ENCODE measurements at regions not wholly inside any gene's neighbourhood (a gene's known extent, or its start where the extent isn't known, plus 50 kb on each side); places are given as distances from the start of the nearest gene placed in this dataset.

- H3K4me3 ChIP-seq (replicated peaks in 1 of 3) = no peak overlapping the region
- no peak for TF ChIP-seq CTCF (IDR thresholded peaks at IDR 0.05)
- TF ChIP-seq POLR2A (IDR thresholded peaks at IDR 0.05) = no peak
- no peaks in the 10 kb centered on the region for H3K27me3 ChIP-seq
- DNase-seq = no peak
- H3K27ac ChIP-seq = no peak overlapping the region
- H3K9me3 ChIP-seq = no peaks in the 10 kb centered on the region
- no peaks in the 10 kb centered on the region for H3K36me3 ChIP-seq
- H3K4me1 ChIP-seq = no peaks in the 10 kb centered on the region
- intact Hi-C loops (cut with DNase I) = no loop called here
Observed at GRCh38 chr13:75008926-75009325, 473.0 kb downstream of the TBC1D4 start.

GRCh38 chr13:74990992-74991391 lies 491.0 kb downstream of the TBC1D4 start:
- H3K27me3 ChIP-seq = no peaks in the 10 kb centered on the region
- no peak for DNase-seq
- no peaks in the 10 kb centered on the region for H3K4me1 ChIP-seq
- no peaks in the 10 kb centered on the region for H3K36me3 ChIP-seq
- 95% methylated on average over 2 of the region's 2 CpGs for WGBS, 2 donors
- TF ChIP-seq CTCF (IDR thresholded peaks at IDR 0.05) (no peak), POLR2A (IDR thresholded peaks at IDR 0.05) (no peak)
- intact Hi-C loops (cut with DNase I) = no loop called here
- H3K4me3 ChIP-seq (replicated peaks in 1 of 3) = no peak overlapping the region
- no peak overlapping the region for H3K27ac ChIP-seq
- H3K9me3 ChIP-seq = no peaks in the 10 kb centered on the region

GRCh38 chr13:74987124-74987690 lies 494.8 kb downstream of the TBC1D4 start:
- H3K27ac ChIP-seq = no peak overlapping the region
- H3K4me3 ChIP-seq (replicated peaks in 1 of 3) = no peak overlapping the region
- no peaks in the 10 kb centered on the region for H3K27me3 ChIP-seq
- no peak for DNase-seq
- H3K36me3 ChIP-seq = no peaks in the 10 kb centered on the region
- H3K9me3 ChIP-seq = no peaks in the 10 kb centered on the region
- no peaks in the 10 kb centered on the region for H3K4me1 ChIP-seq
- TF ChIP-seq POLR2A (IDR thresholded peaks at IDR 0.05) (no peak), CTCF (IDR thresholded peaks at IDR 0.05) (no peak)
- intact Hi-C loops (cut with DNase I) = no loop called here

- WGBS, 2 donors = 64 to 67% methylated on average over 2 of the region's 2 CpGs
- Histone ChIP-seq H3K36me3 (no peaks in the 10 kb centered on the region), H3K4me1 (no peaks in the 10 kb centered on the region), H3K27ac (no peak overlapping the region), H3K9me3 (no peaks in the 10 kb centered on the region), H3K4me3 (replicated peaks in 1 of 3) (no peak overlapping the region), H3K27me3 (no peaks in the 10 kb centered on the region)
- TF ChIP-seq POLR2A (IDR thresholded peaks at IDR 0.05) = no peak
- no peak for TF ChIP-seq CTCF (IDR thresholded peaks at IDR 0.05)
- no peak for DNase-seq
- intact Hi-C loops (cut with DNase I) = no loop called here
Observed at GRCh38 chr13:74986609-74987008, 495.4 kb downstream of the TBC1D4 start.

GRCh38 chr13:74979703-74980102 lies 502.3 kb downstream of the TBC1D4 start:
- H3K36me3 ChIP-seq = no peaks in the 10 kb centered on the region
- no peaks in the 10 kb centered on the region for H3K27me3 ChIP-seq
- 87 to 88% methylated on average over 2 of the region's 2 CpGs for WGBS, 2 donors
- H3K9me3 ChIP-seq = no peaks in the 10 kb centered on the region
- H3K4me1 ChIP-seq = no peaks in the 10 kb centered on the region
- no peak overlapping the region for H3K27ac ChIP-seq
- no peak for DNase-seq
- H3K4me3 ChIP-seq (replicated peaks in 1 of 3) = no peak overlapping the region
- TF ChIP-seq CTCF (IDR thresholded peaks at IDR 0.05) (no peak), POLR2A (IDR thresholded peaks at IDR 0.05) (no peak)
- intact Hi-C loops (cut with DNase I) = no loop called here
